Ishikawa (cell line): ENCODE measurements at regions not wholly inside any gene's neighbourhood (a gene's known extent, or its start where the extent isn't known, plus 50 kb on each side); places are given as distances from the start of the nearest gene placed in this dataset.

ENCODE experiments used
- CEBPB ChIP-seq: IDR thresholded peaks from 2 replicates; pipeline ENCODE4 v1.6.1; 2012
- CREB1 ChIP-seq: IDR thresholded peaks from 2 replicates; pipeline ENCODE4 v1.6.1; 2012; ENCODE audit warnings: low read depth
- EP300 ChIP-seq: IDR thresholded peaks from 2 replicates; pipeline ENCODE4 v1.6.1; 2012; ENCODE audit warnings: borderline replicate concordance
- FOXM1 ChIP-seq: IDR thresholded peaks from 2 replicates; pipeline ENCODE4 v1.6.1; 2012; ENCODE audit warnings: low read depth, borderline replicate concordance
- RAD21 ChIP-seq: IDR thresholded peaks from 2 replicates; pipeline ENCODE4 v1.6.1; 2012; ENCODE audit warnings: low read depth
- TAF1 ChIP-seq: IDR thresholded peaks from 2 replicates; pipeline ENCODE4 v1.6.1; 2012; ENCODE audit warnings: low read depth, mild to moderate bottlenecking
- TCF12 ChIP-seq: IDR thresholded peaks from 2 replicates; pipeline ENCODE4 v1.6.1; 2012; ENCODE audit warnings: low read depth
- USF1 ChIP-seq: IDR thresholded peaks from 2 replicates; pipeline ENCODE4 v1.6.1; 2012
- YY1 ChIP-seq: IDR thresholded peaks from 2 replicates; pipeline ENCODE4 v1.6.1; 2012; ENCODE audit warnings: low read depth
- ZBTB7A ChIP-seq: IDR thresholded peaks from 2 replicates; pipeline ENCODE4 v1.6.1; 2012; ENCODE audit warnings: low read depth
- TF ChIP-seq, protein P1 (sequence below): IDR thresholded peaks from 2 replicates; pipeline ENCODE4 v1.6.1; 2012
- TF ChIP-seq, protein P2 (sequence below): IDR thresholded peaks from 2 replicates; pipeline ENCODE4 v1.6.1; 2012; ENCODE audit warnings: low read depth, mild to moderate bottlenecking

GRCh38 chr15:47844437-47844836, 127.1 kb downstream of the SEMA6D start:
- TF ChIP-seq, protein P1, sequence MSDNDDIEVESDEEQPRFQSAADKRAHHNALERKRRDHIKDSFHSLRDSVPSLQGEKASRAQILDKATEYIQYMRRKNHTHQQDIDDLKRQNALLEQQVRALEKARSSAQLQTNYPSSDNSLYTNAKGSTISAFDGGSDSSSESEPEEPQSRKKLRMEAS = no peak
- TF ChIP-seq CEBPB (no peak), USF1 (no peak), FOXM1 (no peak), CREB1 (no peak), TCF12 (no peak), EP300 (no peak), YY1 (no peak), ZBTB7A (no peak), RAD21 (no peak), TAF1 (no peak)
- TF ChIP-seq, protein P2, sequence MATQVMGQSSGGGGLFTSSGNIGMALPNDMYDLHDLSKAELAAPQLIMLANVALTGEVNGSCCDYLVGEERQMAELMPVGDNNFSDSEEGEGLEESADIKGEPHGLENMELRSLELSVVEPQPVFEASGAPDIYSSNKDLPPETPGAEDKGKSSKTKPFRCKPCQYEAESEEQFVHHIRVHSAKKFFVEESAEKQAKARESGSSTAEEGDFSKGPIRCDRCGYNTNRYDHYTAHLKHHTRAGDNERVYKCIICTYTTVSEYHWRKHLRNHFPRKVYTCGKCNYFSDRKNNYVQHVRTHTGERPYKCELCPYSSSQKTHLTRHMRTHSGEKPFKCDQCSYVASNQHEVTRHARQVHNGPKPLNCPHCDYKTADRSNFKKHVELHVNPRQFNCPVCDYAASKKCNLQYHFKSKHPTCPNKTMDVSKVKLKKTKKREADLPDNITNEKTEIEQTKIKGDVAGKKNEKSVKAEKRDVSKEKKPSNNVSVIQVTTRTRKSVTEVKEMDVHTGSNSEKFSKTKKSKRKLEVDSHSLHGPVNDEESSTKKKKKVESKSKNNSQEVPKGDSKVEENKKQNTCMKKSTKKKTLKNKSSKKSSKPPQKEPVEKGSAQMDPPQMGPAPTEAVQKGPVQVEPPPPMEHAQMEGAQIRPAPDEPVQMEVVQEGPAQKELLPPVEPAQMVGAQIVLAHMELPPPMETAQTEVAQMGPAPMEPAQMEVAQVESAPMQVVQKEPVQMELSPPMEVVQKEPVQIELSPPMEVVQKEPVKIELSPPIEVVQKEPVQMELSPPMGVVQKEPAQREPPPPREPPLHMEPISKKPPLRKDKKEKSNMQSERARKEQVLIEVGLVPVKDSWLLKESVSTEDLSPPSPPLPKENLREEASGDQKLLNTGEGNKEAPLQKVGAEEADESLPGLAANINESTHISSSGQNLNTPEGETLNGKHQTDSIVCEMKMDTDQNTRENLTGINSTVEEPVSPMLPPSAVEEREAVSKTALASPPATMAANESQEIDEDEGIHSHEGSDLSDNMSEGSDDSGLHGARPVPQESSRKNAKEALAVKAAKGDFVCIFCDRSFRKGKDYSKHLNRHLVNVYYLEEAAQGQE = no peak
